VCaP (cell line): ENCODE measurements at regions not wholly inside any gene's neighbourhood (a gene's known extent, or its start where the extent isn't known, plus 50 kb on each side); places are given as distances from the start of the nearest gene placed in this dataset.
"Not testable (repeated sequence)": the region's sequence is repeated elsewhere in the genome, so short reads cannot be mapped to it uniquely, and the experiment has no call there.

Experiments used
- H3K27ac ChIP-seq: fragments of 450-650 bp; 2 replicates; pipeline ENCODE4 v1.5.1; 2017
- CTCF ChIP-seq: fragments of 450-650 bp; conservative IDR thresholded peaks from 2 replicates; pipeline ENCODE4 v1.5.1; 2017; ENCODE audit warnings: mild to moderate bottlenecking, moderate library complexity

- TF ChIP-seq CTCF: no peak
- no peak overlapping the region for H3K27ac ChIP-seq
These were observed 219.2 kb downstream of the FGFR2 start for GRCh38 chr10:121379013-121379412.

GRCh38 chr10:121380211-121380610, 218.0 kb downstream of the FGFR2 start:
- no peak for TF ChIP-seq CTCF
- H3K27ac ChIP-seq: no peak overlapping the region

GRCh38 chr10:121382029-121382520, 216.2 kb downstream of the FGFR2 start:
- not testable (repeated sequence) for H3K27ac ChIP-seq

GRCh38 chr10:121385136-121385535, 213.1 kb downstream of the FGFR2 start:
- no peak overlapping the region for H3K27ac ChIP-seq
- no peak for TF ChIP-seq CTCF

DNA sequence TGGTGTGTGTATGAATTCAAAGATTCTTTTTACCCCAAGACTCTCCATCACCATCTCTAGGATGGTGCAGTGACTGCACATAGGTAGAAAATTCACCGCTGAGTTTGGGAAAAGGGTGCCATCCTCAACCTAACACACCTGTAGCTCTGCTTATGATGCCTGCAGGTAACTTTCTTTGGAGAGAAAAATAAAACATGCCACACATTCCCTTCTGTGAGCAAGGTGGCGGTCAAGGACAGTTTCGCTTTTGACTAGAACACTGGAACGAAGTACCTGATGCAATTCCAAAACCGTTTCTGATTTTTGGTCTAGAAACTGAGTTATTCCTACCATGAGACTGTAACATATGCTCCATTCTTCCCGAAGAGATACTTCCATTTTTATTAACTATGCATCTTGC, 205.6 kb downstream of the FGFR2 start:
- no peak for TF ChIP-seq CTCF
- H3K27ac ChIP-seq: no peak overlapping the region

DNA sequence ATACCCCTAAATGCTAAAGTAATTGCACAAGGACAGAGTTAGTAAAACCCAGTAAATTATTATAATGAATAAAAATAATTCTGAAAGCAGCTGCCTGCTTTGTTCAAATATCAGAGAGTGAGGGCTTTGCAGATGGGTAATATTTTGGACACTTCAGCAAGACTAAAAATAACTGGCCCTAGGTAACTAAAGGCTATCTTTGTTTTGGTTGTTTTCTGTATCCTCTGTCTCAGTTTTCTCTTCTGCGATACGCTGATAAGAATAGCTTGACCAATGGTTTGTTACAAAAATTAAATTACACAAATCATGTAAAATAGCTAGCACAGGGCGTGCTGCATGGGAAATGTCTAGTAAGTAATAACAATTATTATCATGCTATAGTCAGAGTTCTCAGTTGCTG, 204.7 kb downstream of the FGFR2 start:
- H3K27ac ChIP-seq: no peak overlapping the region
- no peak for TF ChIP-seq CTCF

DNA sequence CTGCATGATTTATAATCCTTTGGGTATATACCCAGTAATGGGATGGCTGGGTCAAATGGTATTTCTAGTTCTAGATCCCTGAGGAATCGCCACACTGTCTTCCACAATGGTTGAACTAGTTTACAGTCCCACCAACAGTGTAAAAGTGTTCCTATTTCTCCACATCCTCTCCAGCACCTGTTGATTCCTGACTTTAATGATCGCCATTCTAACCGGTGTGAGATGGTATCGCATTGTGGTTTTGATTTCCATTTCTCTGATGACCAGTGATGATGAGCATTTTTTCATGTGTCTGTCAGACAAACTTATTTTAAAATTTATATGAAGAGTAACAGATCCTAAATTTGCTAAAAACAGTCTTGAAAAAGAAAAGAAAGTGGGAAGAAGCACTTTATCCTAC, 197.7 kb downstream of the FGFR2 start:
- H3K27ac ChIP-seq: not testable (repeated sequence)

GRCh38 chr10:121403527-121403926, 194.7 kb downstream of the FGFR2 start:
- no peak overlapping the region for H3K27ac ChIP-seq
- TF ChIP-seq CTCF: no peak

DNA sequence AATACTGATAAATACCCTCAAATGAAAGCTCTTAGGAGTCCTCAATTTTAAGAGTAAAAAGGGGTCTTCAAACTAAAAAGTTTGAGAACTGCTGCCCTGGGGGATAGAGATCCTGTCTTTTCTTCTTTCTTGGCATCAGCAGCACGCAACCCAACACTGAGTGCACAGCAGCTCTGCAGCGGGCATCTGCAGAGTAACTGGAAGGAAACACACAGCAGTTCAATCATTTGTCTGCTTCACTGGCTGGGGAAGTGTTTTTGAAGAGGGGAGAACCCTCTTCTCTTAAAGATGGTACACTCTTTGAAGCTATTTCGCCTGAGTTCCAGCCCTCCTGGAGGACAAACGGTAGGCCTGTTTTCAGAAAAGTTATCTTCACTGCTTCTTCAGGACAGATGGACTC, 193.6 kb downstream of the FGFR2 start:
- no peak for TF ChIP-seq CTCF
- no peak overlapping the region for H3K27ac ChIP-seq
